ENCODE measurements at regions not wholly inside any gene's neighbourhood (a gene's known extent, or its start where the extent isn't known, plus 50 kb on each side); places are given as distances from the start of the nearest gene placed in this dataset.

DNA sequence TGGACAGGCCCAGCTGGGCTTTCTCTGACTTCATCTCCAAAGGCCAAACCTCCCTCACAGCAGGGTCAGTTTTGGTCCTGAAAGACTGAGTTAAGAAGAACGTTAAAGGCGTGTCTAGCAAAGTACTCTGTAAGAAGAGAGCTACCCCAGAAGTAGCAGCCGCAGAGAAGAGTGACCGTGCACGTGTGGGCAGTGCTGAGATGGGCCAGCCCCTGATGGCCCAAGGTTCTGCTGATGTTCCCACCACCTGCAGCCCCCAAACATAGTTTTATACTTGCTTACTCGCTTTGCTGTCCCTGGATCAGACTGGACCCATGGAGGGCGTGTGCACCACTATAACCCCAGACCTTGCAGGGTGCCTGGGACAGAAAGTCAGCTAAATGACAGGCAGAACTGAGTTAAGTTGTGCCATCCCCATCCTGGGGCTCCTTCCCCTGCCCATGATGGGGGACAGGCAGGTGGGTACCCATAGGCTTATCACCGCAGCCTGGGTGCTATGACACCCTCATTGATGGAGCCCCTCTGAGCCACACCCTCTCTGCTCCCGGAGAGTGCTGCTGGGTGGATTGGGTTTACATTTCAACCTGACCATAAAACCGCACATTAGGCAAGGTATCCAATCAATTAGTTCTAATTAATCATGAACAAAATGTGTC lies 367.3 kb upstream of the HS6ST1 start:
- no peak overlapping the region for H2AFZ ChIP-seq

GRCh38 chr2:128686497-128686859 lies 367.8 kb upstream of the HS6ST1 start:
- Histone ChIP-seq H3K79me2 (no peaks in the 10 kb centered on the region), H2AFZ (no peak overlapping the region), H3K9me2 (replicated peaks; ENCODE audit: insufficient read depth) (no peaks in the 10 kb centered on the region), H3K4me3 (no peak overlapping the region), H3K4me1 (ENCODE audit: insufficient read depth) (no peaks in the 10 kb centered on the region), H4K20me1 (ENCODE audit: insufficient read depth, poor library complexity, severe bottlenecking) (no peaks in the 10 kb centered on the region), H3K36me3 (replicated peaks; ENCODE audit: insufficient read depth, low read depth) (no peaks in the 10 kb centered on the region), H3K9me3 (ENCODE audit: low read depth) (no peaks in the 10 kb centered on the region), H3K27ac (no peak overlapping the region), H3K4me2 (no peak overlapping the region), H3K27me3 (no peaks in the 10 kb centered on the region)
- no peak for DNase-seq (ENCODE audit: low spot score)
- TF ChIP-seq CTCF (IDR thresholded peaks at IDR 0.05; ENCODE audit: poor library complexity), result no peak
- no peak for TF ChIP-seq EZH2 (IDR thresholded peaks at IDR 0.05; ENCODE audit: borderline replicate concordance)
- no peak for TF ChIP-seq EZH2phosphoT487 (IDR thresholded peaks at IDR 0.05; ENCODE audit: low read depth, severe bottlenecking, unreplicated experiment)
- 86% methylated on average over 4 of the region's 4 CpGs for WGBS (ENCODE audit: low lambda C conversion rate, missing lambda C conversion rate)

More for the DNA sequence above, 367.3 kb upstream of the HS6ST1 start:
- no peaks in the 10 kb centered on the region for H3K36me3 ChIP-seq (replicated peaks; ENCODE audit: insufficient read depth, low read depth)
- TF ChIP-seq CTCF (IDR thresholded peaks at IDR 0.05; ENCODE audit: poor library complexity) (no peak), EZH2phosphoT487 (IDR thresholded peaks at IDR 0.05; ENCODE audit: low read depth, severe bottlenecking, unreplicated experiment) (no peak), EZH2 (IDR thresholded peaks at IDR 0.05; ENCODE audit: borderline replicate concordance) (no peak)
- no peak overlapping the region for H3K27ac ChIP-seq
- no peaks in the 10 kb centered on the region for H3K9me3 ChIP-seq (ENCODE audit: low read depth)
- H3K4me1 ChIP-seq (ENCODE audit: insufficient read depth), result no peaks in the 10 kb centered on the region
- no peak overlapping the region for H3K4me2 ChIP-seq
- DNase-seq (ENCODE audit: low spot score), result no peak
- no peaks in the 10 kb centered on the region for H3K79me2 ChIP-seq
- H3K27me3 ChIP-seq, result no peaks in the 10 kb centered on the region
- H3K9me2 ChIP-seq (replicated peaks; ENCODE audit: insufficient read depth), result no peaks in the 10 kb centered on the region
- WGBS (ENCODE audit: low lambda C conversion rate, missing lambda C conversion rate), result 97% methylated on average over 10 of the region's 10 CpGs
- H3K4me3 ChIP-seq, result no peak overlapping the region
- H4K20me1 ChIP-seq (ENCODE audit: insufficient read depth, poor library complexity, severe bottlenecking), result no peaks in the 10 kb centered on the region

DNA sequence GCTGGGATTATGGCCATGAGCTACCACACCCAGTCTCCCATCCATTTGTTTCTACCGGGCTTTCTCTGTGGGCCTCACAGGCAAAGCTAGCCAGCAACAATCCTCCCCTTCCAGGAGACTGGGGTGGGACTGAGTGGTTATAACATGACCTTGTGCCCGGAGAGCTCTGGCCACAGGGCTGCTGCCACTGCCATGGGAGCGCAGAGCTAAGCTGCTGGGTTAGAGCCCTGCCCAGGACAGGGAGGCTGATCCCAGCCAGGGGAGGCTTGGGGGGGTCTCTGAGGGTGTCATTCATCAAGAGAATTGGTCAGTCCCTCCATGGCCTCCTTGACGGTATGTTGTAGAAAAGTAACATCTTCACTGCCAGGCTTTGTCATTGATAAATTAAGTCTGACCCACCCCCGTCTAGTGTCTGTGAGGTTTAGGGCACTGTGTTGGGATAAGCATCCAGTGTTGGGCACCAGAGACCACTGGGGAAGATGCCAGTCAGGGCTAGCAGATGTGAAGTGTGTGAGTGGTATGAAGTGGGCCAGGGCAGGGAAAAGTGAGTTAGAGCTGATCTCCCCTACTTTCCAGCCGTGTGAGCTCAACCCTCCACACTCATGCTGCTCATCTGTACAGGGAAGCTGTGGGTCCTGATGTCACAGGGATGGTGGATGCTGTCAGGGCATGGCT lies 368.4 kb upstream of the HS6ST1 start:
- DNase-seq (ENCODE audit: low spot score), result no peak
- Histone ChIP-seq H3K9me3 (ENCODE audit: low read depth) (no peaks in the 10 kb centered on the region), H3K27ac (no peak overlapping the region), H4K20me1 (ENCODE audit: insufficient read depth, poor library complexity, severe bottlenecking) (no peaks in the 10 kb centered on the region), H3K36me3 (replicated peaks; ENCODE audit: insufficient read depth, low read depth) (no peaks in the 10 kb centered on the region), H2AFZ (no peak overlapping the region), H3K79me2 (no peaks in the 10 kb centered on the region), H3K9me2 (replicated peaks; ENCODE audit: insufficient read depth) (no peaks in the 10 kb centered on the region), H3K4me3 (no peak overlapping the region), H3K27me3 (no peaks in the 10 kb centered on the region), H3K4me1 (ENCODE audit: insufficient read depth) (no peaks in the 10 kb centered on the region), H3K4me2 (no peak overlapping the region)
- WGBS (ENCODE audit: low lambda C conversion rate, missing lambda C conversion rate), result 94% methylated on average over 6 of the region's 6 CpGs
- no peak for TF ChIP-seq EZH2phosphoT487 (IDR thresholded peaks at IDR 0.05; ENCODE audit: low read depth, severe bottlenecking, unreplicated experiment)

DNA sequence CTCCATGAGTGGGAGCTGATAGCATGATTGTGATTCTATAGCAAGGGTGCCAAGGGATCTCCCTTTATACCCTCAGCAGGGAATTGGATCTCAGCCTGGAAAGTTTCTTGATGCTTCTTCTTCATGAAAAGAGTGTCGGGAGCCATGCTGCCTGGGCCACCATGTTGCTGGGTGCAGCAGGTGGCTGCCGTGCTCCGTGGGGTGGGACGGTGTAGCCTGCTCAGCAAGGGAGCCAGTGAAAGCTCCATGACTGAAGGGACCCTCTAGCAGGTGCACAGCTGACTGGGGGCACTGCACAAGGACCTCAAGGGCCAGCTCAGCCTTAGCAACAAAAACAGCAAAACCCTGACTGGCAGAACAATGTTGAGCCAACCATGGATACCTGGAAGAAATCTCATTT lies 368.9 kb upstream of the HS6ST1 start:
- Histone ChIP-seq H3K36me3 (replicated peaks; ENCODE audit: insufficient read depth, low read depth) (no peaks in the 10 kb centered on the region), H4K20me1 (ENCODE audit: insufficient read depth, poor library complexity, severe bottlenecking) (no peaks in the 10 kb centered on the region), H2AFZ (no peak overlapping the region), H3K9me2 (replicated peaks; ENCODE audit: insufficient read depth) (no peaks in the 10 kb centered on the region), H3K79me2 (no peaks in the 10 kb centered on the region), H3K9me3 (ENCODE audit: low read depth) (no peaks in the 10 kb centered on the region), H3K4me1 (ENCODE audit: insufficient read depth) (no peaks in the 10 kb centered on the region), H3K27ac (no peak overlapping the region), H3K4me3 (no peak overlapping the region), H3K27me3 (no peaks in the 10 kb centered on the region), H3K4me2 (no peak overlapping the region)
- 99% methylated on average over 4 of the region's 4 CpGs for WGBS (ENCODE audit: low lambda C conversion rate, missing lambda C conversion rate)
- no peak for TF ChIP-seq EZH2phosphoT487 (IDR thresholded peaks at IDR 0.05; ENCODE audit: low read depth, severe bottlenecking, unreplicated experiment)
- TF ChIP-seq CTCF (IDR thresholded peaks at IDR 0.05; ENCODE audit: poor library complexity), result no peak
- no peak for TF ChIP-seq EZH2 (IDR thresholded peaks at IDR 0.05; ENCODE audit: borderline replicate concordance)
- DNase-seq (ENCODE audit: low spot score), result no peak
